GM18505 (cell line): ENCODE measurements at regions not wholly inside any gene's neighbourhood (a gene's known extent, or its start where the extent isn't known, plus 50 kb on each side); places are given as distances from the start of the nearest gene placed in this dataset.

Experiments used
- ATAC-seq: cut with Tn5 transposase; IDR thresholded peaks from one replicate; pipeline ENCODE4 v1.9.1; 2021; ENCODE audit not compliant: unreplicated experiment
- POLR2A ChIP-seq: IDR thresholded peaks from 4 replicates; pipeline ENCODE4 v1.6.1; 2011; ENCODE audit warnings: borderline replicate concordance; ENCODE audit not compliant: insufficient read depth, insufficient read length; ENCODE audit errors: extremely low read depth

DNA sequence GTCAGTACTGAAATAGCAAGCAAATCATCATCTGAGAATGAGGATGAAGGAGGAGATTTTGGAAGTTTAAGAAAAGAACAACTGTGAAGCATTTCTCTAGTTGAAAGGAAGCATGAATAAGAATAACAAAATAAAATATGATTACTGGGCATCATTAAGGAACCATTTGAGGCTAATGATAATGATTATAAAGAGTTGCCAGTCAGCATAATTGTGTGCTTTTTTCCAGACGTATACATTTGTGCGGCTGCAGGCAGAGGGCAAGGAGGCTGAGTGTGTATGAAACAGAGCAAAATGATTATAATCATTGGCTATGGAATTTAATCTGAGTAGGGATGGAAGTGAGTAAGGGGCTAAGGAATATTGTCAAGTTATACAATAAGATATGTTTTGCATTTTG is 218.7 kb upstream of the FUT9 start:
- TF ChIP-seq POLR2A = no peak
- ATAC-seq = no peak

DNA sequence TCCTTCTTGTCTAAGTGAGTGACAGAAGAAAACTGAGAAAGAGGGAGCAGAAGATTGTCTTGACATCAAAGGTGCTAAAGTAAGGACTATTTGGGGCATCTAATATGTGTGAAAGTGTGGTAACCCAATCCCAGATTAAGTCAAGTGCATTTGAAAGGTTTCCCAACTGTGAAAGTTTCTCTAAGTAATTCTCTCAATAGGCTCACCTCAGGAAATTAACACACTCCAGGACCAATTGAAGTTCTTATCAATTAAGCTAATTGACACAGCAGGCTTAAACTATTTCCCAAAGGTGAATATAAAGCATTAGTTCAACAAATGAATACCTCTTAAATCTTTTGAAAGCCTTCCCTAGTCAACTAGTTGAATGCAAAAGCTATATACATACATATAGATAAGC is 212.8 kb upstream of the FUT9 start:
- no peak for ATAC-seq
- TF ChIP-seq POLR2A = no peak

DNA sequence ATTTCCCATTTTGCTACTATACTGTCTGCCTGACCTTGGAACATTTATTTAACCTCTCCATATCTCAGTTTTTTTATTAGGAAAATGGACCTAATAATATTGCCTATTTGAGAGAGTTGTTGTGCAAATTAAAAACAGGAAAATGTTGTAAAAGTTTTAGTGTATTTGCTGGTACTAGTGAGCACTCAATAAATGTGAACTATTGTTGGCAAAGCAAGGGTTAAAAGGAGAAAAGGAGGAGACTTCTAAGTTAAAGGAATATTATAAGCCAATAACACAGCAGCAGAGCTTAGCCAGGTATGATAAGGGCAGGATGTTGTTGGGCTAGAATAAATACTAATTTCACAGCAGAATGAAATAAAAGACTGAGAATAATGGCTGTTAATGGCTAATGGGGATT is 211.9 kb upstream of the FUT9 start:
- TF ChIP-seq POLR2A = no peak
- no peak for ATAC-seq

DNA sequence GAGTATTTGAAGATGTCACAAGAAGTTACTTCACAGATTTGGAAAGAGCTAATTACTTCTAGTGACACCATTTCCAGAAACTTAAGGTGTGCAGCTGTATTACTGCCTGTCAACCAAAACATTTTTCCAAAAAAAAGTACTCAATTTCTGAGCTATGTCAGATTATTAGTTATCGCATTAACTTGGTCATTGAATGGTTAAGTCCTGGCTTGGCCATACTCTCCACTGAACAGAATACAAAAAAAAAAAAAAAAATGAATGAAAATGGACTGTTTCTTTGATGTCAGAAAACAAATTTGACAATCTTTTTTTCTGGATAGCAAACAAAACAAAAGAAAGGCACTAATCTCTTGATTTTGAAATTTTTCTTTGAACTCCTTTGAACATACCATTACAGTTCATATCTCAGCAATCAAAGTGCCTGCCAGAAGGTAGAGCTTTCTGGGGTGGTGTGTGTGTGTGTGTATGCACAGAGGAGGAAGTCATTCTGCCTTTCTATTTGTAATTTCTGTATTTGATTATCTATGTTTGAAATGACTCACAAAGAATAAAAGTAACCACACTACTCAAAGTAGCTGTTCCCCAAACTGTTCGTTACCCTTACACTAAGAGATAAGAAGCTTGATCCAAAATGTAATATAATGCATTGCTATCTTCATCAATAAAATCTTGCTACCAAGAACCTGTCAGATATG is 210.8 kb upstream of the FUT9 start:
- ATAC-seq = peak; percentile 77
- no peak for TF ChIP-seq POLR2A

DNA sequence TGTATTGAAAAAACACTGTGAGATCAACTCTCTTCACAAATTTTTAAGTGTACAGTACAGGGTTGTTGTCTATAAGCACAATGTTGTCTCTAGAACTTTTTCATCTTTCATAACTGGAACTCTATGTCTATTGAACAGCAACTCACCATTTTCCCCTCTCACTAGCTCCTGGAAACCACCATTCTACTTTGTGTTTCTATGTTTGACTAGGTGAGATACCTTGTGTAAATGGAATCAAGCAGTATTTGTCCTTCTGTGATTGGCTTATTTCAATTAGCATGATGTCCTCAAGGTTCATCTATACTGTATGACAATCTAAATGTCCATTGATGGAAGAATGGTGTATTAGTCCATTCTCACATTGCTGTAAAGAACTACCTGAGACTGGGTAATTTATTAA is 210.1 kb upstream of the FUT9 start:
- no peak for ATAC-seq
- TF ChIP-seq POLR2A = no peak

DNA sequence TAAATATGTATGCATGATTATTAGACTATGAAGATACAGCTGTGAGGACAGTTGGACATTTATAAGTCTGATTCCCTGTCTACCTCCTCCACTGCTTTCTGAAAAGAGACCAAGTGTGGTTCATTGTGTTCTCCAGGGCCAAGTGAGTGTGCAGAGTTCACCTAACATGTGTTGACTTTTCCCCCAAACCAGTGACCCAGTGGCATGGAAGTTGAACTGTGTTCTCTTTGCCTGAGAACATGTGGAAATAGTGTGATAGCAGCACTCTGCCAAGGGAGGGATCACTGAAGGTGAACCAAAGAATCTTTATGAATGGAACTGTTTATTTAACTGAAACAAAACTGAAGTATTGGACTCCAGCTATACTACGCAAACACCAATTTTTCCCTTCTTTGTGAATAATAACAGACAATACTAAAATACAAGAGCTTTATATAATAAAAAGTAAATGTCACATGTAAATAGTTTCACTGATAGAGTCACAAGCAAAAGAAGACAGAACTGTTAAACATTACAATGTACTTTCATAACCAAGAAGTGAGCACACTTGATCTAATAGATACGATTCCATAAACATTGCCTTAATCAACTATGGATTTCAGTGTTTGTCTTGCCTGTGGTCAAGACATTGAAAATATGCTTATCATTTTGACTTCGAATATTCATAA is 200.3 kb upstream of the FUT9 start:
- TF ChIP-seq POLR2A = no peak

DNA sequence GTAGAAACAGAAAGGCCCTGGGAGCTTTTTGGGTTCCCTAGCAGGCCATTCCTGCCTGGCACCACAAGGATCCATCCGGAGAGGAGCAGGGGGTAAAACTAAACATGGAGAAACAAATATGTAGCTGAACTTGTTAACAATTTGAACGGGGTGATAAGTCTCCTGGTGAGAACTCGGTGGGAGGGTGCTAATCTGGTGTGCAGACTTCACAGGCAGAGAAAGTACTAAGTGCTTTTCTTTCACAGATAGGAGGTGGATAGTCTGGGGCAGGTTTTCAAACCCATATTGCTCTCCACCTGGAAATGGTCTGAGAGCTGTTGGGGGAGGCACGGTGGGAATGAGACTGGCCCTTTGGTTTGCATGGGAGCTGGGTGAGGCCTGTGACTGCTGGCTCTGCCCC is 196.3 kb upstream of the FUT9 start:
- ATAC-seq = no peak
- no peak for TF ChIP-seq POLR2A

More for the DNA sequence above, 200.3 kb upstream of the FUT9 start:
- ATAC-seq = no peak

DNA sequence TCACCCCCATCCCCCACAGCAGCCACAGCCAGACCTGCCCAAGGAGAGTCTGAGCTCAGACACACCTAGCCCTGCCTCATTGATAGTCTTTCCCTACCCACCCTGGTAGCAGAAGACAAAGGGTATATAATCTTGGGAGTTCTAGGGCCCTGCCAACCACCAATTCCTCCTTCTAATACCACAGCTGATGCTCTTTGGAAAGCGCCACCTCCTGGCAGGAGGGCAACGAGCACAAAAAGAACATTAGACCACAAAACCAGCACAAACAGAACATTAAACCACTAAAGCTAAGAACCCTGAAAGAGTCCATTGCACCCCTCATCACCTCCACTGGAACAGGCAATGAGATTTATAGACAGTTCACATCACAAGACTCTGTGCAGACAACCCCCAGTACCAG is 195.8 kb upstream of the FUT9 start:
- TF ChIP-seq POLR2A = no peak
- ATAC-seq = no peak

DNA sequence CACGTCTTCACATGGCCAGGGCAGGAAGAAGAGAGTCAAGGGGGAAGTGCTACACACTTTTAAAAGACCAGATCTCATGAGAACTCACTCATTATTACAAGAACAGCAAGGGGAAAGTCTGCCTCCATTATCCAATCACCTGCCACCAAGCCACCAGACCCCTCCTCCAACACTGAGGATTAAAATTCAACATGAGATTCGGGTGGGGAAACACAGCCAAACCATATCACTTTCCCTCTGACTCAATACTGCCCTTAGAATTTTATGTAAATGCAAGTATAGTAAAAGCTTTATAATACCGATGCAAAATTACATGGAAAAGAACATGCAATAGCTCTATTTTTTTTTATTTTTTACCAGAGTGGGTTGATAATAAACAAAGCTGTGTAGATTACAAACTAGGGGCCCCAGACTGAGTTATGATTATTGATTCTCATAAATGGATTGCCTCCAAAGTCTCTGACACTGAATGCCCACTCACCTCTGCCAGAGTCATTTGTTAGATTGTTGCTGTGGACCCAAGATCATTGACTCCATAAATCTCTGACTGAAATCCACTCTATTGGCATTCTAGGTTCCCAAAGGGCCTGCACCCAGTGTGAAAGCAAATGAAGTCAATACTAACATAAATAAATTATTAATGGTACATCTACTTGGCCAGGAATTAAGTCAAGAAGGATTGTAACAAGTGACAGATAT is 184.8 kb upstream of the FUT9 start:
- no peak for TF ChIP-seq POLR2A
- ATAC-seq = no peak

DNA sequence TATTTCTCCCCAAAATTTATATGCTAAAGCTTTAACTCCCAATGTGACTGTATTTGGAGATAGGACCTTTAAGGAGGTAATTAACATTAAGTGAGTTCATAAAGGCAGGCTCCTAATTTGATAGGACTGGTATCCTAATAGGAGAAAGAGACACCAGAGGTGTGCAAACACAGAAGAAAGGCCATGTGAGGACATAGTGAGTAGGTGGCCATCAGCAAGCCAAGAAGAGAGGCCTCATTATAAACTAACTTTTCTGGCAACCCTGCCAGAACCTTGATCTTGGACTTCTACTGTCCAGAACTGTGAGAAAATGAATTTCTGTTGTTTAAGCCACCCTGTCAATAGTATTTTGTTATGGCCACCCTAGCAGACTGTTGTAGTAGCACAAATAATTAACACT is 177.9 kb upstream of the FUT9 start:
- ATAC-seq = no peak

DNA sequence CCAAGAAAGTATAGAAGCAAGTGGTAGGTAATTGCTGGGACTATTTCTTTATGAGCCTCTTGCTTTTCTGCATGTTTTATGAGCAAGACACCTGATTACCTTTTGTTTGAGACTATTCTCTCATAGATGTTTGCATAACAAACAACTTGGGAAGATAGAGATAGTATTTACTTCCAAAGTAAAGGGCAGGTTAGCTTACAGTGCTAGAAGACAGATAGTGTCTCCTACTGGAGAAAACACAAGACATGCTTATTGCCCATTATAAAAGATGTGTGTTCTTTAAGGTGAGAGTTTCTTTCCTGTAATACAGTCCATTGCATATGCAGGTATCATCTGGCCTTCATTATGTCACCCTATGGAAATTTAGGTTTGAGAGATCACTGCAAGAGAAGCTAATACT is 174.2 kb upstream of the FUT9 start:
- no peak for ATAC-seq
- no peak for TF ChIP-seq POLR2A

More for the DNA sequence above, 177.9 kb upstream of the FUT9 start:
- no peak for TF ChIP-seq POLR2A

DNA sequence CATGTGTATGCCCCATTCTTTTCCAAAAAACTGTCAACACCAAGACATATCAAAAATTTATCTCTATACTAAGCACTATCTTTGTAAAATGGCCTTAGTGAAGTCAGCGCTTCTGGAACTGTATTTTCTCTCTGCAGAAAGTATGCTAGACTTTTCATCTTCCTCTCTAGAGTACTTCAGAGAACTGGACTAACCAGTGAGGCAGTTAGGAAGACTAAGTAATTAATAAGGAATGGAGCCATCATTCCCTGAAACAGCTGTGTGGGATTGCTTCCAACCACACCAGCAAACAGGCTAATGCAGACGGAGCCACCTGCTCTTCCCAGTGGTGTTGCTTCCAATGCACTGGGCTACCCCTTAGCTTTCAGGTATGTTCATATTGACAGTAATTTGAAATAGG is 169.1 kb upstream of the FUT9 start:
- no peak for ATAC-seq
- TF ChIP-seq POLR2A = no peak

DNA sequence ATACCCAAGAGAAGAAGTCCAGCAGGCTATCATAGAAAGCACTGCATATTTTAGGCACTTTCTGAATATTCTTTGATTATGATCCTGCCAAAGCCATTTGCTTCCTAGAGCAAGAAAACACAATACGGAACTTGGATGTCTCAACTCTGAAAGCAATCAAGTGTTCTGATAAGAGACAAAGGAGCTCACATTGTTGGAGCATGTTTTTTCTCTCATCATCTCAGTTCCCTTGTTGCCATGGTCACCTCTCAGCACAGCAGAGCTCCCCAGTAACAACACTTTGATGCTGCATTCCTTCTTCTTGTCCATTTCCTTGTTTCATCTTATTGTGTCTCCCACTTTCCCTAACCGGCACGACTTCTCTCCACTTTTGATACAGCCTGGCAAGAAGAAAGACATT is 168.7 kb upstream of the FUT9 start:
- ATAC-seq = no peak
- TF ChIP-seq POLR2A = no peak

DNA sequence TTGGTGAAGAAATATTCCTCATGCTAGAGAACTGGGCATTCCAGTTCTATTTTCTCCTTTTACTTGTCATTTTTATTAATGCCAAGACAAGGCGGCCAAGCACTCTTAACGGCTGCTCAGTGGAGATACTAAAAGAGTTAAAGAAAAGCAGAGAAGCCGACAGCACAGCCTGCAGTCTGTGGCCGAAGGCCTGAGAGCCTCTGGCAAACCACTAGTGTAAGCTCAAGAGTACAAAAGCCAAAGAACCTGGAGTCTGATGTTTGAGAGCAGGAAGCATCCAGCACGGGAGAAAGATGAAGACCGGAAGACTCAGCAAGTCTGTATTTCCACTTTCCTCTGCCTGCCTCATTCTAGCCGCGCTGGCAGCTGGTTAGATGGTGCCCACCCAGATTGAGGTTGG is 167.1 kb upstream of the FUT9 start:
- TF ChIP-seq POLR2A = no peak
- no peak for ATAC-seq
